ENCODE measurements at regions not wholly inside any gene's neighbourhood (a gene's known extent, or its start where the extent isn't known, plus 50 kb on each side); places are given as distances from the start of the nearest gene placed in this dataset.

- DNase-seq (ENCODE audit: insufficient read length, low spot score) = no peak
These were observed 530.9 kb upstream of the POM121L12 start for GRCh38 chr7:52504561-52504960.

DNA sequence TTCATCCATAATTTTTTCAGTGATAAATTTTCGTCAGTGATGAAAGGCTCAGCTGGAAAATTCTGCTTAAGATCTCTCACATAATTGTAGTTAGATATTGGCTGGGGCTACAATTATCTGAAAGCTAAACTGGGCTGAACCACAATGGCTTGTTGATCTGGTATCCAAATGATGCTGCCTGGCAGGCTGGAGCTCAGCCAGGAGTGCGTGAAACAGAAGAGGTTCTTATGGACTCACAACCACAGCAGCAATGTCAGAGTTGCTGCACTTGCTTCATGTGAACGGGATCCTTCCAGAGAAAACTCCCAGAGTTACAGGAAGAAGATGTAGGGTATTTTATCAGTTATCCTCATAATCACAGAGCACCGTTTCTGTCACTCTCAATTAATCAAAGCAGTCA, 533.2 kb upstream of the POM121L12 start:
- DNase-seq (ENCODE audit: insufficient read length, low spot score) (no peak), FAIRE-seq (no peak)

More at GRCh38 chr7:52504561-52504960, 530.9 kb upstream of the POM121L12 start:
- no peak for FAIRE-seq

GRCh38 chr7:52501696-52502095, 533.7 kb upstream of the POM121L12 start:
- DNase-seq (ENCODE audit: insufficient read length, low spot score) (no peak), FAIRE-seq (no peak)

GRCh38 chr7:52500841-52501240, 534.6 kb upstream of the POM121L12 start:
- FAIRE-seq (no peak), DNase-seq (ENCODE audit: insufficient read length, low spot score) (no peak)

GRCh38 chr7:52498366-52498765, 537.1 kb upstream of the POM121L12 start:
- DNase-seq (ENCODE audit: insufficient read length, low spot score) (no peak), FAIRE-seq (no peak)

DNA sequence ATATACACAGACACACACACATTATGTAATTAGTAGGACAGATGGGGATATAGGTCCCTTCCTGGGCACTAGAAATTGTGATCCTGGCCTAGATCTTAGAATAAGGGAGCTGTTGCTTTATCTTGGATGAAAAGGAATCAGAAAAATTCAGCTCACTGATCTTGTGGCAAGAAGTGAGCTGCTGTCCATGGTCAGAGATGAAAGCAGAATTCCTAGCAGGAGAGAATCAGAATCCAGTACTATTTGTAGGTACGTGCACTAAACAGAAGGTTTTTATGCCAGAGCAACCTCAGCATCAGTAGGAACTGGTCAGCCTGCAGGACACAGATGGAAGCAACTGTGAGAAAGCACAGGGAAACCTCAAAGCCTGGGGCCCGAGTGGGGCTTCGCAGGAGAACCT, 549.2 kb upstream of the POM121L12 start:
- FAIRE-seq (no peak), DNase-seq (ENCODE audit: insufficient read length, low spot score) (no peak)

DNA sequence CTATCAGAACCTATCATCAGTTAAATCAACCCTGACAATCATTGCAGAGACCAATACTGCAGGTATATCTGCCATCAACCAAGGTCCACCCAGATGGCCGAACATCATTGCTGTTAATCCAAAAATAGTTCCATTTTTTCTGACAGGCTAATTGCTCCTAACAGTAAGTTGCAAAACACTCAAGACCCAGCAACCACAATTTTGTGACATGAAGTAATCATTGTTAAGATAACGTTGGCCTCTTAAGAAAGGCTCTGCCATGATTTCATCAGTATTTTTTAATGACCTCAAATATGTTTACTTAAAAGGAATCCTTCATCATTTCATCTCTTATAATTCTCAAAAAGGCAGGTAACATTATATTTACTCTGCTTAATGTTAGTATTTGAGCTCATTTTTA, 553.4 kb upstream of the POM121L12 start:
- no peak for FAIRE-seq
- no peak for DNase-seq (ENCODE audit: insufficient read length, low spot score)

DNA sequence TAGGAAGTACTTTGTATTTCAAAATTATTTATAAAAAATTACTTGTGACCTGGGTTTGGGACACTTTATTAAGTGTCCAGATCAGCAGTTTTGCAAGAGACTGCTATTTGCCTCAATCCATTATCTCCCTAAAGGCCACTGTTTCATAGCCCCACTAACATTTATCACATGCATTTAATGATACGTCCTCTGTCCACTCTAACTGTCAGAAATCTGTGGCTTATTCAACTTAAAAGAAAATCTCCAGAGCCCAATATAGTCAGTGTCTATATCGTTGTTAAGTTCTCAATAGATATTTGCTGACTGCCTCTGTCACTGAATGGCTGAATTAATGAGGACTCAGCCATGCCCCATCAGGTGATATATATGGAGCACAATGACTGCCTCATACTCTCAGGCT, 553.9 kb upstream of the POM121L12 start:
- FAIRE-seq (no peak), DNase-seq (ENCODE audit: insufficient read length, low spot score) (no peak)

GRCh38 chr7:52479990-52480389, 555.4 kb upstream of the POM121L12 start:
- FAIRE-seq (no peak), DNase-seq (ENCODE audit: insufficient read length, low spot score) (no peak)

GRCh38 chr7:52475001-52475582, 560.3 kb upstream of the POM121L12 start:
- no peak for DNase-seq (ENCODE audit: insufficient read length, low spot score)
- no peak for FAIRE-seq

DNA sequence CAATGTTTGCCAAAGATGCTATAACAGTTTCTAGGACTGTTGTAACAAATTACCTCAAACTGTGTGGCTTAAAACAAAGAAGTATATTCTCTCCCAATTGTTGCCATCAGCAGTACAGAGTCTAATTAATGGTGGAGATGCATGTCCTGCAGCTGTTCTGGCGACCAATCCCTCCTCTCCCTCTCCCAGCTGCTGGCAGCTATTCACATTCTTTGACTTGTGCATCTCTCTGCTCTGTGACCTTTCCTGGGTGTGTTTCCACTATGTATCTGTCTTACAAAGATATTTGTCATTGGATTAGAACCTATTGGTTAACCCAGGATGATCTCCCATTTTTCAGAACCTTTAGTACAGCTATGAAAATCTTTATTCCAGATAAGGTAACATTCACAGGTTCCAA, 561.7 kb upstream of the POM121L12 start:
- no peak for DNase-seq (ENCODE audit: insufficient read length, low spot score)
- FAIRE-seq = no peak

DNA sequence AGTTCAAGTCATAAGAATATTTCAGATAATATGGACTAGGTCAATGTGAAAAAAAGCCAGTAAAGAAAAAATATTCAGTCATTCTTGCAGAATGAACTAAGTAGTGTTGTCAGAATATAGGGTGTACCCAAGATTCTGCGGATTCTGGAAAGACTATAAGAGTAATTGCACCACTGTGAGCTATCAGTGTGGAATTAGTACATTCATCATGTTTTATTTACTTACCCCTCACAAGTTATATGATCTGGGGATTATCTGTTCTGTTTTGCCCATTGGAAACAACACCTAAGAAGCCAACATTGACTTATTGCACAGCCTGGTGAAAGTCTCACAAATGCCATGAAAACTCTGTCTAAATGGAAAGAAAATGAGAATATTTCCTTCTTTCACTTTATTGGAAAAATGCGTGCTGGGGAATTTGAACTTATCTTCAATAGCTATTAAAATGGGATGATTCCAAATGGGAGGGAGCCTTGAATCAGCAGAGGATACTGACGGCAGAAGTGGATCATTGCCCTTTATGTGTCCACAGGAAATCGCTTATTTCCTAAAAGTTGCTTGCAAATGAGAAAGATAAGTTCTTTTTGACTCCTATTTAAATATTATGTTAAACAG, 563.3 kb upstream of the POM121L12 start:
- DNase-seq (ENCODE audit: insufficient read length, low spot score) (no peak), FAIRE-seq (no peak)

DNA sequence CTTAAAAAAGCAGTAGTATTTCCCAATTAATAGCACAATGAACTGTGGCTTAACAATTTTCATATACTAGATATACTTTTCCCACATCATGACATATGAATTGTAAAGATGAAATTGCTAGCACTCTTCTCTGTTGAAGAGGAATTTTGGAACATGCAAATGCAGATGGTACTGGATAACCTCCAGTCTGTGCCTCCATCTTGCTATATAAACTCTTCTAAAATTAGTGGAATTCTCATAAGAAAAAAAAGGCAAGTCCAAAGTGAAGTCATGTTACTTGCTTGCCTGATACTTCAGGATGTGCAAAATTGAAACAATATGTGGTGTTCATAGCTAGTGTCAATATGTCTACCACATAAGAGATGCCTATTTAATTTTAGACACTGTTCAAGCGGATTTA, 570.2 kb upstream of the POM121L12 start:
- FAIRE-seq (no peak), DNase-seq (ENCODE audit: insufficient read length, low spot score) (no peak)

DNA sequence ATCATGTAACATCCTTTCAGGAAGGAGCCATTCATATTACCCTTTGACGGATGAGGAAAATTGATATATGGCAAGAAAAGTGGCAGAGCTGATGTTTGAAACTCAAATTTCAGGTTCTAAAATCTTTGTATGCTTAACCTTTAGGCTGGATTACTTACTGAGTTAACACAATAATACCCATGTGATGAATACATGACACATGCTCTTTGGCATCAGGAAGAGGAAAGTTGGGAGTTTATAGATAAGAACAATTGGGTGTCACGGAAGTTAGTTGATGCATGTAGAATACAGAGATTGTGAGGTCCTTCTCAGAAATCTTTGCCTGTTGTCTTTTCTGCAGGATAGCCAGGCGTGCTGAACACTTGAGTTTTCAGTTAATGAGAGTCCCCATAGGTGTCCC, 572.1 kb upstream of the POM121L12 start:
- FAIRE-seq (no peak), DNase-seq (ENCODE audit: insufficient read length, low spot score) (no peak)

- DNase-seq (ENCODE audit: insufficient read length, low spot score) = no peak
- FAIRE-seq = no peak
These were observed 573.0 kb upstream of the POM121L12 start for GRCh38 chr7:52462474-52462873.

DNA sequence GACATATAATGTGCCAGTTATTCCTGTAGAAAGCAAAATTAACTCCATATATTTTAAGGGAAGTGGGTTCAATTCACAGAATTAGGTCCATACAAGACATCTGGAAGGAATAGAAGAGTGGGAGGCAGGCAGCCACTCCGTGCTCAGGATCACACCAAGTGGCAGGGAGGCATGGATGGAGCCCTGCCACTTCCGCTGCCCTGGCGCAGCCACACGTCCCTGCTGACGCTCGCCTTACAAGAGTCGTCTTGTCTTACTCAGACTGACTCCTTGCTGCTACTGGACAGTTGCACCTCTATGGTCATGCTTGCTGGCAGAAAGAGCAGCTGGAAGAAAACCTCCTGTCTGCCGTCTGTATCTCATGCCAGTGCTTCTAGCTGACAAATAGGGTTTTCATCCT, 579.9 kb upstream of the POM121L12 start:
- DNase-seq (ENCODE audit: insufficient read length, low spot score) (no peak), FAIRE-seq (no peak)

DNA sequence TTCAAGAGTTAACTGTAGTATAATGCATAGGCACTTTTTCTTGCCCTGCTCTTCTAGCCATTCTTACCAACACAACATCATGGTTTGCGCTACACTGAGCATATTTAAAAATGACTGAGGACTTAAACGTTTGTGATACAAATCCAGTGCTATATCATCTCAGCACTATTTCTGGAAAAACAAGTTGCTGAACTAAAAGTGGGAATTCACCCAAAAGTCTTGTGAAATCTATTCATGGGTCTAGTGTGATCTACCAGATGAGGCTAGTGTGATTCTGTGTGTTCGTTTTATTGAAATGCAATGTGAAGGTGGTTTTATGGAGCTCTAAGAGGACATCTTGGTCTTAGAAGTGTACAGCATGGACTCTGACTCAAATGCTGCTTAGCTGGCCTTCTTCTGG, 584.6 kb upstream of the POM121L12 start:
- FAIRE-seq (no peak), DNase-seq (ENCODE audit: insufficient read length, low spot score) (no peak)

DNA sequence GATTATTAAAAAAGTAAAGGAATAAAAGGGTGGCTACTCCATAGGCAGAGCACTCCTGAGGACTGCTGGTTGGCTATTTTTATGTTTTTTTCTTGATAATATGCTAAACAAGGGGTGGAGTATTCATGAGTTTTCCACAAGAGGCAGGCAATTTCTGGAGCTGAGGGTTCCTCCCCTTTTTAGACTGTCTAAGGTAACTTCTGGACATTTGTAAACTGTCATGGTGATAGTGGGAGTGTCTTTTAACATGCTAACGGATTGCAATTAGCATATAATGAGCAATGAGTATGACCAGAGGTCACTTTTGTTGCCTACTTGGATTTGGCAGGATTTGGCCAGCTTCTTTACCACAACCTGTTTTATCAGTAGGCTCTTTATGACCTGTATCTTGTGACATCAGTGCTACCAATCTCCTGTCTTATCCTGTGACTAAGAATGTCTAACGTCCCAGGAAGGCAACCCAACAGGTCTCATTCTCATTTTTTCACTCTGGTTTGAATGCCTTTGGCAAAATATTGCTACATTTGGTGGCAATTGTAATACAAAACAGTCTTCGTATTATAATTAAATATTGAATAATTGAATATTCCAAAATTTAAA, 587.8 kb upstream of the POM121L12 start:
- no peak for DNase-seq (ENCODE audit: insufficient read length, low spot score)
- no peak for FAIRE-seq

GRCh38 chr7:52436278-52436677, 599.2 kb upstream of the POM121L12 start:
- DNase-seq (ENCODE audit: insufficient read length, low spot score) (no peak), FAIRE-seq (no peak)

GRCh38 chr7:52431082-52431815, 604.2 kb upstream of the POM121L12 start:
- DNase-seq (ENCODE audit: insufficient read length, low spot score) = no peak
- FAIRE-seq = no peak

DNA sequence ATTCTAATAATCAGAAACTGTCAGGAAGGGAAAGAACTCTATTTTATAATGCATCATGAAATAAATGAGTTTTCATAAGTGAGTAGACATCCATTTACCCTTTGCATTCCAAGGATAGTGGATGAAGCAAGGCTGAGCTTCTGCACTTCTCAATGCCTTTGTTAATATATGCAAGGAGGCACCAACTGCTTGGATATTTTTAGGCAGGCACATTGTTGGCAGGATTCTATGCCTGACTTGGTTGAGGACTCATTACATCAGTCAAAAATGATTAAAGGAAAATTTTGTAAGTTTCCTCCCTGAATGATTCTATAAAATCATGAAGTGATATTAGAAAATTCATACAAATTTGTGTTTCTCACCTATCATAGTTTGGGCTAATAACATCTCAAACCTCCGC, 612.2 kb upstream of the POM121L12 start:
- DNase-seq (ENCODE audit: insufficient read length, low spot score) = no peak
- FAIRE-seq = no peak

- DNase-seq (ENCODE audit: insufficient read length, low spot score) (no peak), FAIRE-seq (no peak)
These were observed 622.4 kb upstream of the POM121L12 start for GRCh38 chr7:52413051-52413450.
